ENCODE measurements at regions not wholly inside any gene's neighbourhood (a gene's known extent, or its start where the extent isn't known, plus 50 kb on each side); places are given as distances from the start of the nearest gene placed in this dataset.

GRCh38 chr1:163443863-163444262 lies 122.1 kb downstream of the NUF2 start:
- TF ChIP-seq CTCF (IDR thresholded peaks at IDR 0.05; ENCODE audit: extremely low read depth in 1 of 2, insufficient read depth in 1 of 2, low read depth in 1 of 2, low read length in 2 of 2) = no peak
- no peak for TF ChIP-seq GATA2 (IDR thresholded peaks at IDR 0.05; ENCODE audit: insufficient read depth, insufficient read length, low read depth, low read length)
- no peak for TF ChIP-seq MAX (IDR thresholded peaks at IDR 0.05; ENCODE audit: insufficient read depth, insufficient read length)
